Posterior vena cava (tissue), 2 donors: ENCODE measurements at regions not wholly inside any gene's neighbourhood (a gene's known extent, or its start where the extent isn't known, plus 50 kb on each side); places are given as distances from the start of the nearest gene placed in this dataset.
"Not testable (repeated sequence)": the region's sequence is repeated elsewhere in the genome, so short reads cannot be mapped to it uniquely, and the experiment has no call there.

Source experiments
- DNase-seq: peaks from one replicate; pipeline ENCODE4 v3.0.0-alpha.2; 2020; ENCODE audit warnings: low spot score
- intact Hi-C, 2 donors: fragments of 100-400 bp; cut with DNase I; formaldehyde crosslinking; loops; one replicate each; pipeline versions ENCODE4 v1.14.1 to v1.14.2; 2022 to 2023
- donor health status: DM: yes; HTN: yes; CAD: no.
- donor health status: DM: yes; HTN: yes; CAD: no.

DNA sequence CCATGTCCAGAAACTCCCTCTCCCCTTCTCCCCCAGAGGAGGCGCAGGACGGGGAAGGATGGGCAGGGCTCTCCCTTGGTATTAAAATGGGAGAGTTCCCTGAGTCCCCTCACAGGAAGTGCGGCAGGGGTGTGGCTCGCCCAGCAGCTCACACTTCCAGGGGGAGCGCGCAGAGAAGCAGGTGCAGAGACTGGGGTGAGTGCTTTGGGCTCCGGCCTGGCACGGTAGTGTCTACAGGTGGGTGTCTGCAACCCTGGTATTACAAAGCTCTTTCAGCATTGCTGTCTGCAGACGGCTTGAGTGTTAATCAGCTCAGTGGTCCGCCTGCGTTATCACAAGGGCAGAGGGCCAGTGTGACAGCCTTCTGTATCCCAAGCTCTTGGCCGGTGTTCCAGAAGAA lies 114.9 kb upstream of the FBXL7 start:
- no peak for DNase-seq
- intact Hi-C loops, result no loop called here

DNA sequence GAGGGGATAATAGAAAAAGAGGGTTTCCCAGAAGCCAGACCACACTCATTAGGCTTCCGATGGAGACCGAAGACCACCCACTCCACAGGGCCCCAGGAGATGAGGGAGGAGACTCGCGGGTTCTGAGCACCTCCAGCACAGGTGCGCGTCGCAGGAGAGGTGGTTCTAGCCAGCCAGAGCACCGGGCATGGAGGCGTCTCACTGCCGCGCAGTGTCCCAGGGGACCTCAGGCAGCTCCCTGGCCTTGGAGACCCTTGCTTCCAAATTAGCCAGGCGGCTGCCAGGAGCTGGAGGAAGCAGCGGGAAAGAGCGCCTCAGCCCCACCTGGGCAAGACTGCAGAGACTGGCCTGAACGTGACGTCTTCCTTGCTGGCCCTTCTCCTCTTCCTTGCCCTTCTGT lies 115.4 kb upstream of the FBXL7 start:
- intact Hi-C loops, result no loop called here
- no peak for DNase-seq

DNA sequence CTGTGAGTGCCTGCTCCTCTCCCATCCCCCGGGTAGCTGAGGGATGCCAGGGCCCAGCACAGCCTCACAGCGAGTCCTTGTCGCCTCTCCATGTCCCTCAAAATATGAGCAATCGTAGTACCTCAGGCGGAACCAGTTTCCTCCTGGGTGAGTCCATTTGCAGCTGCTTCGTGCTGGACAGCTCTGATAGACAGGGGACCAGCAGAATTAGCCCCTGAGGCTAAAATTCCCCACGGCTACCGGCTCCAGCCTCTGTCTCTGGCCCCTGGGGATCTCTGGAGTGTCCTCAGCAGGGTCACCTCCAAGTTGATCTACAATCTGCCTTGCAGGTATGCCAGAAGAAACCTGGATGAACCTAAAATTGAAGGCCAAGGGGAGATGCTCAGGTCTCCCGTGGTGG lies 115.8 kb upstream of the FBXL7 start:
- intact Hi-C loops, result no loop called here
- no peak for DNase-seq

DNA sequence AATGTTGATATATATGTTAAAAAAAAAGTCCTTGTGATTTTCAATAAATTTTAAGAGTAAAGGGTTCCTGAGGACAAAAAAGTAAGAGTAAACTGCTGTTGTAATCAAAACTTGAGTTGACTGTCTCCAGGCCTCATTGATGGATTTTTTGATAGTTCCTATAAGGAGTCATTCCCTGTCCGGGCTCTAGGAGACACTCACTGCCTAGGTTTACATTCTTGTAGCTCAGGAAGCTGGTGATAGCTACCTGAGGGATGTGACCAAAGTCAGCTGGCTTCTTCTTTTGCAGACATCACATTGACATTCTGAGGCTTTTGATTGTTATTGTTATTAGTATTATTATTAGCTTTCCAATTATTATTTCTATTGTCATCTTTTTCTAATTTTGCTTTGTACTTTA lies 116.5 kb upstream of the FBXL7 start:
- intact Hi-C loops, result no loop called here
- DNase-seq, result no peak

DNA sequence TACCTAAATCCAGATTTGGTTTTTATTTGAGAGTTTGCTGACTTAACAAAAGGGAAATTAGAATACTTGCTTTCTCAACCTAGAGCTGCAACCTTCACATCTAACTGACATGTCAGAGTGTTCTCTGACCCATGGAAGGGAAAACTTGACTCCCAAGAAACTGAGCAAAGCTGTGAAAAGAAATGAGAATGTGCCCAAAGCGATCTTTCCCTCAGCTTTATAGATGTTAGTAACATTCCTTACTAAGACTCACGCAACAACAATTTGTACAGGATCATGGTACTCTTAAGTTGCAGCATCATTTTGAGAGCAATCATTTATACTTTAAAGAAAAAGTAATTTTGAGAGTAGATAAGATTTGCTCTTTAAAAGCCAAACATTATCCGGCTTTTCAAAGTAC lies 117.0 kb upstream of the FBXL7 start:
- DNase-seq, result no peak
- intact Hi-C loops, result no loop called here

DNA sequence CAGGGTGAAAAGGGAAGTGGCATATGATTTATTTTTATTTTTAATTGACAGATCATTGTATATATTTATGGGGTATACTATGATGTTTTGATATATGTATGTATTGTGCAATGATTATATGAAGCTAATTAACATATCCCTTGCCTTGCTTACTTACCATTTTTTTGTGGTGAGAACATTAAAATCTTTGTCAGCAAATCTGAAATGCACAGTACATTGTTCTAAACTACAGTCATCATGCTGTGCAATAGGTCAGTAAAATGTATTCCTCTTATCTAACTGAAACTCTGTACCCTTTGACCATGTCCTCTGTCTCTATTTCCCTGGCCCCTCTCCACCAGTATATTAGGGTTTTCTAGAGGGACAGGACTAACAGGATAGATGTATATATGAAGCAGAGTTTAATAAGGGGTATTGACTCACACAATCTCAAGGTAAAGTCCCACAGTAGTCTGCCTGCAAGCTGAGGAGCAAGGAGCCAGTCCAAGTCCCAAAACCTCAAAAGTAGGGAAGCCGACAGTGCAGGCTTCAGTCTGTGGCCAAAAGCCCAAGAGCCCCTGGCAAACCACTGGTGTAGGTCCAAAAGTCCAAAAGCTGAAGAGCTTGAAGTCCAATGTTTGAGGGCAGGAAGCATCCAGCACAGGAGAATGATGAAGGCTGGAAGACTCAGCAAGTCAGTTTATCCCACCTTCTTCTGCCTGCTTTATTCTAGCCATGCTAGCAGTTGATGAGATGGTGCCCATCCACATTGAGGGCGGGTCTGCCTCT lies 122.2 kb upstream of the FBXL7 start:
- DNase-seq, result no peak
- intact Hi-C loops, result no loop called here

DNA sequence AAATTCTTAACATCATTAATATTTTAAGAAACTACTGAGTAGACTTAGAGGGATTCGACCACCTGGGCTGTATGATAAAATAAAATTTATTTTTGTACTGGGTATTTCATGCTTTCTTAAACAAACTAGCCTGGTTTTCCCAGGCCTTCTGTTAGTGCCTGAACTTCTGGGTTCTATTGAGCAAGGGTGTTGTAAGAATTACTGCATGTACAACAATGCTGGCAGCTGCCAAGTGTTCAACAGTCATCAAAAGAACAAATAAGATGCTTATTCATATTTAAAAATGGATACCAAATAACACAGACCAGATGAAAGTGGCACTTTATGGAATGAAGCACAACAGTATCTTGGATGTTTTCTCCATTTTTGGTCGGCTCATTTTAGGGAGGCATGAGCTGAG lies 123.2 kb upstream of the FBXL7 start:
- intact Hi-C loops, result no loop called here
- DNase-seq, result no peak

DNA sequence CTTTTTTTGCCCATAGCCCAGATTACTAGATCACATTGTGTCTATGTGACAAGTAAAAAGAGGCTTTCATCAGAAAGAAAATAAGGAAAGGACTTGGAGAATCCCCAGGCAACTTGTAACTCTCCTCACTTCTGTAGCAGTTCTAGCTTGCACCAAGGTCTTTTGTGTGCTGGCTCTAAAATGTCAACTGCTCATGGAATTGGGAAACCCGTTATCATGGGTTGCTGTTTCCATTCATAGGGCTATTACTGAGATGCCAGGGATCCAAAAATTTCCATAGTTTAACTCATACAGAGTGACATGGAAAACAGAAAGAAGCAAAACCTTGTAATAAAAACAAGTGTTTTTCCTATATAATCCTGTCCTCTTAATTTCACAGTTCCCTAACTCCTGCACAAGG lies 123.9 kb upstream of the FBXL7 start:
- DNase-seq, result no peak
- intact Hi-C loops, result no loop called here

DNA sequence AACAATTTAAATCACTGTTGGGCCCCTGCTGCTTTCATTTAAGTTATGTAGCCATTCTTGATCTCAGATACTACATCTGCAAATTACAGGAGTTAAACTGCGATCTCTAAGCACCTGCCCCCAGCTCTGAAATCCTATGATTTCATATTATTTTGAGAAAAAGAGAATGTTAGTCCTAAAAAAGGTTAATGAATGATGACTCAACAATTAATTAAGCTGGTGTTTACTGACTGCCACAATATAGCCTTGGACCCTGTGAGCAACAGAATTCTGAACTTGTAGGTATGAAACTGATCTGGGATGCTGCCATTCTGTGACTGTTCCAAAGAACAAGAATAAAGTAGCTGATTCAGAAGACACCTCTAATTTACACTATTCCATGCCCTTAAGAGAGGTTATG lies 124.4 kb upstream of the FBXL7 start:
- DNase-seq, result no peak
- intact Hi-C loops, result no loop called here

DNA sequence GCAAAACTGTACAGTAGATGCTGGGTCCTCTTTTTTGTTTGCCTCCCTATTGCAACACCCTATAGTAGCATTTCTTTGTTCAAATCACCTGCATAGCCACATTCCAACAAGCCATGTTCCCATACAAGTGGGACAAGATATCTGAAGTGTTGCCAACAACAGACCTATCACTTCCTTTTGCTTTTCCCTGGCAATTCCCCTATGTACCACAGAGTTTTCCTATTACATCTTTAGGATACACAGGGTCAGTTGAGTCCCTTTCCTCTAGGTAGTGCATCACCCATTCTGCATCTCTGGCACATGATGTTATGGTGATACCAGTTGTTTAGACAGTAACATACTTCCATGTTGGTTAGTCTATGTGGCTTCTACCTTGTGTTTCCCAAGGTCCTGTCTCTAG lies 125.1 kb upstream of the FBXL7 start:
- intact Hi-C loops, result no loop called here
- DNase-seq, result no peak

DNA sequence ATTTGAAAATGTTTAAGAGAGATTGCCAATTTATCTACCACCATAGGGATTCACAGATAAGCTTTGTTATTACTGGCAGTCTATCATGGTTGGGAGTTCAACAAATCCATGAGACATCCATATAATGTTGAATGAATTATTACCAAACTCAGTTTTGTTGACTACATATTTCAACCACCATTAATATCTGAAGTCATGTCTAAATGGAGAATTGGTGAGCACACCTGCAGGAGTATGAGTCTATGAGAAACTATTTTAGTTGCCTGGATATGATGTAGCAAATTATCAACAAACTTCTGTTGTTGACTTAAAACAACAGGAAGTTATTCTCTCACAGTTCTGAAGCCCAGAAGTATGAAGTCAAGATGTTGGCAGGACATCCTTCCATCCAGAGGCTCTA lies 126.8 kb upstream of the FBXL7 start:
- intact Hi-C loops, result no loop called here
- no peak for DNase-seq

DNA sequence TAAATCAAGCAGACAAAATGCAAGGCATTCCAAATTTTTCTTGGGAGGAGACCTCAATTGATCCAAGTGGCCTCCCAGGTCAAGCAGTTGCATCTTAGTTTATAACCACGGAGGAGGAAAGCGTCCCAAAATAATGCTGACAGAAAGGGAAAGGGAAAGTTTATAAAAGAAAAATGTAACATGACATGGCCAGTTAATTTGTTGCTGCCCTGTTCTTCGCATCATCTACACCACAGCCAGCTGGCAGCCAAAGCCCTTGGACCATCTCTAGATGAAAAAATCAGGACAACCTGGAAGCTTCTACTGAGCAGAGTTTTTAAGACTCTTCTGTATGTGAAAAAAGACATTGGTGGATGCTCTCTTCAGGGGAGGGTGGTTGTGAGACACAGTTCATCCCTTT lies 128.8 kb upstream of the FBXL7 start:
- DNase-seq, result no peak
- intact Hi-C loops, result no loop called here

DNA sequence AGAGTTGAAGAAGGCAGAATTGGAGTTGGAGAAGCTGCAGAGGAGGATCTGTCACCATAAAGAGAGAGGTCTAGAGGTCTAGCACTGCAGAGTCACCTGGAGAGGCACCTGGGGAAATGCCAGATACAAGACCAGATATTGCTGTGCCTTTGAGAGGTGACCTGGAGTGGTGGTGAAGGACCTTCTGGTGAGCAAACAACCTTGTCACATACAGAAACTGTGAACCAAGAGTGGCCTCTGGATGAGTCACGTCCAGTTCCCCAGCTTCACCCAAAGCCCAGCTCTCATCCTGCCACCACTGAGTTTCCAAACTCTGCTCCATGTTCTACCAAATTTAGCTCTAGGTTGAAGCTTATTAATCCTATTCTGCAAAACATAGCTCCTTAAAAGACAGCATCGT lies 131.1 kb upstream of the FBXL7 start:
- intact Hi-C loops, result no loop called here
- no peak for DNase-seq

DNA sequence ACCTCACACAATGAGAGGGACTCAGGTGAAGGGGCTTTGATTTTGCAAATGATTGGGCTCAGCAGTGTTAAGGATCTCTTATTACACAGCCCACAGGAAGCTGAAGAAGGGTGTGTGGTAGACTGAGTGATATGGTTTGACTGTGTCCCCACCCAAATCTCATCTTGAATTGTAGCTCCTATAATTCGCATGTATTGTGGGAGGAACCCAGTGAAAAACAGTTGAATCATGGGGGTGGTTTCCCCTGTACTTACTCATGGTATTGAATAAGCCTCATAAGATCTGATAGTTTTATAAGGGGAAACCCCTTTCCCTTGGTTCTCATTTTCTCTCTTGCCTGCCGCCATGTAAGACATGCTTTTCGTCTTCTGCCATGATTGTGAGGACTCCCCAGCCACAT lies 132.5 kb upstream of the FBXL7 start:
- intact Hi-C loops, result no loop called here
- no peak for DNase-seq

DNA sequence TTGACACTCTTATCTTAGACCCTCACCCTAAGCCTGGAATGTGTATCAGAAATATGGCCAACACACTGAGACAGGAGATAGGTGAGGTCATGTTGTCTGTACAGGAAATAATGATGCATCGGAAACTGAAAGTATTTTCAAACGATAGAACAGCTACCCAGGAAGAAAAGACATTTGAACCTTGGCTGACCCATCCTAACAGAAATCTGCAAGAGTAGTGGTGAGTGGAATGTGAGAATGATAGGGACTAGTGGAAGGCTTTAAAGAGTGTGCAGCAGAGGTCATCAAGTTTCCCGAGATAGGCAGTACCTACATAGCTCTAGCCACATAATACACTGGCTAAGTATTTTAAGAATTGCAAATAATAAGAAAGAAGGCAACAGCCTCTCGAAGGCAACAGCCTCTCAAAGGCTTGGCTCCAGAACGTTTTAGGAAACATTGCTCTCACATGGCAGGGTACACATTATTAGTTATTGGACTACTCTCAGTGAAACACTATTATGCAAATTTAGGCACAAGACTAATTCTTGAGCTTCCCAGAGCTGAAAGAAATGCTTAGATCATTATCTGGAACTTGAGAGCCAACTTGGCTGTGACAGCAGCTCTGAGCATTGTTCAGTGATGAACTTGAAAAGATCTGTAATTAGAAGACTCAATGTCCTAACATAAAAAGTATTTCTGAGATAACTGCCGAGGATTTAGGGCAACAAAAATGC lies 133.1 kb upstream of the FBXL7 start:
- DNase-seq, result no peak
- intact Hi-C loops, result no loop called here

DNA sequence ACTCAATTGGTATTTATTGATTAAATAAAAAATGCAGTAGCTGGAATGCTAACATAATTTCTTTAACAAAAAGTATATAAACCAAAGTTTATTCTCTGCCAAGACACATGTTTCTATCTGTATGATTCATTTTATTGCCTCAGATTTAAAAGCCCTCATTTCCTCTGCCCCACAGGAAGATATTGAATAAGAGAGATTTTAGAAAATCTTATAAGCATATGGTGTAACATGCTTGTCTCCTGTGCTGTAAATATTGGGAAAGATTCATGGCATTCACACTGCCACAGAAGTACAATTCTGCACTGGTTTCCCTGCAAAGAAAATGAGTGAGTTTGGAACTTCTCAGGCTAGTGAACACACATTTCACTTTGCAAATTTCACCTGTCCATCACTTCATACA lies 134.9 kb upstream of the FBXL7 start:
- intact Hi-C loops, result no loop called here
- DNase-seq, result no peak

DNA sequence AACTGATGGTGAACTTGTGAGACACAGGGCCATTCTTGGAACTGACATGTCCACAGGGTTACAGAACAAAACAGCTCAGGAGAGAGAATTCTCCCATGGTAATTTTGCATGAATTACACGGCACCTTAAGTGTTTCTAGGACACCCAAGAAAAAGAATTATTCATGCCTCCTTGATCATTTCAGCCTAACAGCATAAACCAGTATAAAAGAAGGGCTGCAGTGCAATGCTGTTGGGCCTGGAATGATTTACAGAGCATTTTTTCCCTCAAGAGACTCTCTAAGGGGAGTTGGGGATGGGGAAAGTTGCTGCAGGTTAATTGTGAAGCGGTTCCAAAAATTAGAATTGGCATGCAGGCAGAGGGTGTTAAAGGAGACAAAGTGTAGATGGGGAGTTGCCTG lies 136.4 kb upstream of the FBXL7 start:
- intact Hi-C loops, result no loop called here
- no peak for DNase-seq

DNA sequence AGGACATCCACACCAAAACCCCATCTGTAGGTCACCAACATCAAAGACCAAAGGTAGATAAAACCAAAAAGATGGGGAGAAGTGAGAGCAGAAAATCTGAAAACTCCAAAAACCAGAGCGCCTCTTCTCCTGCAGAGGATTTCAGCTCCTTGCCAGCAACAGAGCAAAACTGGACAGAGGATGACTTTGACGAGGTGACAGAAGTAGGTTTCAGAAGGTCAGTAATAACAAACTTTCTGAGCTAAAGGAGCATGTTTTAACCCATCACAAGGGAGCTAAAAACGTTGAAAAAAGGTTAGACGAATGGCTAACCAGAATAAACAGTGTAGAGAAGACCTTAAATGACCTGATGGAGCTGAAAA lies 142.9 kb upstream of the FBXL7 start:
- DNase-seq, intact Hi-C loops: not testable (repeated sequence)

DNA sequence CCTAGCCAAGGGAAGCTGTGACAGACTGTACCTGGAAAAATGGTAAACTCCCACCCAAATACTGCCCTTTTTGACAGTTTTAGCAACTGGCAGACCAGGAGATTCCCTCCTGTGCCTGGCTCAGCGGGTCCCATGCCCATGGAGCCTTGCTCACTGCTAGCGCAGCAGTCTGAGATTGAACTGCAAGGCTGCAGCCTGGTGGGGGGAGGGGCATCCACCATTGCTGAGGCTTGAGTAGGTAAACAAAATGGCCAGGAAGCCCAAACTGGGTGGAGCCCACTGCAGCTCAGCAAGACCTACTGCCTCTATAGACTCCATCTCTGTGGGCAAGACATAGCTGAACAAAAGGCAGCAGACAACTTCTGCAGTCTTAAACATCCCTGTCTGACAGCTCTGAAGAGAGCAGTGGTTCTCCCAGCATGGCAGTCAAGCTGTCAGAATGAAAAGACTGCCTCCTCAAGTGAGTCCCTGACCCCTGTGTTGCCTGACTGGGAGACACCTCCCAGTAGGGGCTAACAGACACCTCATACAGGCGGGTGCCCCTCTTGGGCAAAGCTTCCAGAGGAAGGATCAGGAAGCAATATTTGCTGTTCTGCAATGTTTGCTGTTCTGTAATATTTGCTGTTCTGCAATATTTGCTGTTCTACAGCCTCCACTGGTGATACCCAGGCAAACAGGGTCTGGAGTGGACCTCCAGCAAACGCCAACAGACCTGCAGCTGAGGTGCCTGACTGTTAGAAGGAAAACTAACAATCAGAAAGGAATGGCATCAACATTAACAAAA lies 143.5 kb upstream of the FBXL7 start:
- intact Hi-C loops, DNase-seq: not testable (repeated sequence)

DNA sequence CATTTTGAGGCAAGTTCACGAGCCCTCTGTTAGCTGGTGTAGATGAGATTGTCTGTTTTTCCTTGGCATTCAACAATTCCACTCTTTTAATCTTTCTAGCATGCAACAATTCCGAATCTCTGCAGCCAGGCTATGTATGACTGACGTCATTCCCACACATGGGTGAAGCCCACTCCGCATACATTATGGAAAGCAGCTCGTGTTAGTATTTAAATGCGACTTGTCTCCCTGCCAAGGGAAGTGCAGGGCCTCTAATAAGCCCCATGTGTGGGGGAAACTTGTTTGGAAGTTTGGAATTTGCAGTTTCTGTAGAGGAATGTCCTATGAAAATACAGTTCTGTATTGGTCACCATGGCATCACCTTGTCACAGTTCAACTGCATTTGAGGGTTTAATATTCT lies 146.0 kb upstream of the FBXL7 start:
- intact Hi-C loops, result no loop called here
- no peak for DNase-seq
